ENCODE measurements at regions not wholly inside any gene's neighbourhood (a gene's known extent, or its start where the extent isn't known, plus 50 kb on each side); places are given as distances from the start of the nearest gene placed in this dataset.

GRCh38 chr2:42905341-42906110 is 113.1 kb upstream of the HAAO start:
- peak in 1 of 2 donors; percentile 31 for DNase-seq

GRCh38 chr2:42904576-42904876 is 112.1 kb upstream of the HAAO start:
- Histone ChIP-seq H3K27me3 (ENCODE audit: control insufficient read depth, insufficient read depth, low read length) (no peaks in the 10 kb centered on the region), H3K4me3 (ENCODE audit: low read length) (no peak overlapping the region), H3K36me3 (ENCODE audit: control insufficient read depth, insufficient read depth, low read length) (no peaks in the 10 kb centered on the region), H3K27ac (ENCODE audit: low read length) (no peak overlapping the region), H3K9me3 (ENCODE audit: control insufficient read depth, low read depth, low read length) (no peaks in the 10 kb centered on the region), H3K4me1 (ENCODE audit: control insufficient read depth, insufficient read depth, low read length) (peaks cover 35% of the 10 kb centered on the region)
- WGBS (ENCODE audit: insufficient coverage, low lambda C conversion rate): no CpG with 5 or more reads among the region's 3 CpGs
- no peak for DNase-seq

More at GRCh38 chr2:42905341-42906110, 113.1 kb upstream of the HAAO start:
- H3K9me3 ChIP-seq (ENCODE audit: control insufficient read depth, low read depth, low read length): no peaks in the 10 kb centered on the region
- no peak overlapping the region for H3K4me3 ChIP-seq (ENCODE audit: low read length)
- peak overlapping the region; percentile 64 for H3K27ac ChIP-seq (ENCODE audit: low read length)
- peaks cover 35% of the 10 kb centered on the region for H3K4me1 ChIP-seq (ENCODE audit: control insufficient read depth, insufficient read depth, low read length)
- no peaks in the 10 kb centered on the region for H3K27me3 ChIP-seq (ENCODE audit: control insufficient read depth, insufficient read depth, low read length)
- H3K36me3 ChIP-seq (ENCODE audit: control insufficient read depth, insufficient read depth, low read length): no peaks in the 10 kb centered on the region
- no CpG with 5 or more reads among the region's 25 CpGs for WGBS (ENCODE audit: insufficient coverage, low lambda C conversion rate)

GRCh38 chr2:42903821-42904575 is 111.6 kb upstream of the HAAO start:
- Histone ChIP-seq H3K27me3 (ENCODE audit: control insufficient read depth, insufficient read depth, low read length) (no peaks in the 10 kb centered on the region), H3K9me3 (ENCODE audit: control insufficient read depth, low read depth, low read length) (no peaks in the 10 kb centered on the region), H3K27ac (ENCODE audit: low read length) (no peak overlapping the region), H3K4me1 (ENCODE audit: control insufficient read depth, insufficient read depth, low read length) (peaks cover 34% of the 10 kb centered on the region), H3K4me3 (ENCODE audit: low read length) (no peak overlapping the region), H3K36me3 (ENCODE audit: control insufficient read depth, insufficient read depth, low read length) (no peaks in the 10 kb centered on the region)
- DNase-seq: peak in 1 of 2 donors; percentile 28
- WGBS (ENCODE audit: insufficient coverage, low lambda C conversion rate): no CpG with 5 or more reads among the region's 16 CpGs

- Histone ChIP-seq H3K4me1 (ENCODE audit: control insufficient read depth, insufficient read depth, low read length) (peaks cover 26% of the 10 kb centered on the region), H3K27me3 (ENCODE audit: control insufficient read depth, insufficient read depth, low read length) (no peaks in the 10 kb centered on the region), H3K4me3 (ENCODE audit: low read length) (no peak overlapping the region), H3K9me3 (ENCODE audit: control insufficient read depth, low read depth, low read length) (no peaks in the 10 kb centered on the region), H3K36me3 (ENCODE audit: control insufficient read depth, insufficient read depth, low read length) (no peaks in the 10 kb centered on the region), H3K27ac (ENCODE audit: low read length) (no peak overlapping the region)
- DNase-seq: no peak
- WGBS (ENCODE audit: insufficient coverage, low lambda C conversion rate): no CpG with 5 or more reads among the region's 9 CpGs
Observed at GRCh38 chr2:42902939-42903709, 110.7 kb upstream of the HAAO start.

- Histone ChIP-seq H3K27me3 (ENCODE audit: control insufficient read depth, insufficient read depth, low read length) (no peaks in the 10 kb centered on the region), H3K9me3 (ENCODE audit: control insufficient read depth, low read depth, low read length) (no peaks in the 10 kb centered on the region), H3K4me1 (ENCODE audit: control insufficient read depth, insufficient read depth, low read length) (peaks cover 9% of the 10 kb centered on the region), H3K4me3 (ENCODE audit: low read length) (no peak overlapping the region), H3K27ac (ENCODE audit: low read length) (no peak overlapping the region), H3K36me3 (ENCODE audit: control insufficient read depth, insufficient read depth, low read length) (no peaks in the 10 kb centered on the region)
- no CpG with 5 or more reads among the region's 4 CpGs for WGBS (ENCODE audit: insufficient coverage, low lambda C conversion rate)
- no peak for DNase-seq
Observed at GRCh38 chr2:42901076-42901640, 108.8 kb upstream of the HAAO start.

- no peak for DNase-seq
- 80% methylated on average over 1 of the region's 5 CpGs for WGBS (ENCODE audit: insufficient coverage, low lambda C conversion rate)
- Histone ChIP-seq H3K27ac (ENCODE audit: low read length) (no peak overlapping the region), H3K27me3 (ENCODE audit: control insufficient read depth, insufficient read depth, low read length) (no peaks in the 10 kb centered on the region), H3K9me3 (ENCODE audit: control insufficient read depth, low read depth, low read length) (no peaks in the 10 kb centered on the region), H3K4me1 (ENCODE audit: control insufficient read depth, insufficient read depth, low read length) (peaks cover 5% of the 10 kb centered on the region), H3K36me3 (ENCODE audit: control insufficient read depth, insufficient read depth, low read length) (no peaks in the 10 kb centered on the region), H3K4me3 (ENCODE audit: low read length) (no peak overlapping the region)
Observed at GRCh38 chr2:42900289-42900891, 108.0 kb upstream of the HAAO start.

GRCh38 chr2:42897358-42897757 is 105.0 kb upstream of the HAAO start:
- no peaks in the 10 kb centered on the region for H3K9me3 ChIP-seq (ENCODE audit: control insufficient read depth, low read depth, low read length)
- H3K27ac ChIP-seq (ENCODE audit: low read length): no peak overlapping the region
- DNase-seq: no peak
- H3K4me3 ChIP-seq (ENCODE audit: low read length): no peak overlapping the region
- no peaks in the 10 kb centered on the region for H3K4me1 ChIP-seq (ENCODE audit: control insufficient read depth, insufficient read depth, low read length)
- no peaks in the 10 kb centered on the region for H3K27me3 ChIP-seq (ENCODE audit: control insufficient read depth, insufficient read depth, low read length)
- H3K36me3 ChIP-seq (ENCODE audit: control insufficient read depth, insufficient read depth, low read length): no peaks in the 10 kb centered on the region
- WGBS (ENCODE audit: insufficient coverage, low lambda C conversion rate): no CpG with 5 or more reads among the region's 2 CpGs

- no CpG with 5 or more reads among the region's 5 CpGs for WGBS (ENCODE audit: insufficient coverage, low lambda C conversion rate)
Observed at GRCh38 chr2:42895791-42896135, 103.4 kb upstream of the HAAO start.

GRCh38 chr2:42895134-42895790 is 102.9 kb upstream of the HAAO start:
- H3K4me3 ChIP-seq (ENCODE audit: low read length): no peak overlapping the region
- no peaks in the 10 kb centered on the region for H3K27me3 ChIP-seq (ENCODE audit: control insufficient read depth, insufficient read depth, low read length)
- WGBS (ENCODE audit: insufficient coverage, low lambda C conversion rate): no CpG with 5 or more reads among the region's 6 CpGs
- no peaks in the 10 kb centered on the region for H3K4me1 ChIP-seq (ENCODE audit: control insufficient read depth, insufficient read depth, low read length)
- no peak overlapping the region for H3K27ac ChIP-seq (ENCODE audit: low read length)
- no peaks in the 10 kb centered on the region for H3K36me3 ChIP-seq (ENCODE audit: control insufficient read depth, insufficient read depth, low read length)
- no peaks in the 10 kb centered on the region for H3K9me3 ChIP-seq (ENCODE audit: control insufficient read depth, low read depth, low read length)
- no peak for DNase-seq

More at GRCh38 chr2:42895791-42896135, 103.4 kb upstream of the HAAO start:
- H3K4me1 ChIP-seq (ENCODE audit: control insufficient read depth, insufficient read depth, low read length): no peaks in the 10 kb centered on the region
- H3K36me3 ChIP-seq (ENCODE audit: control insufficient read depth, insufficient read depth, low read length): no peaks in the 10 kb centered on the region
- H3K27ac ChIP-seq (ENCODE audit: low read length): no peak overlapping the region
- H3K4me3 ChIP-seq (ENCODE audit: low read length): no peak overlapping the region
- no peak for DNase-seq
- no peaks in the 10 kb centered on the region for H3K9me3 ChIP-seq (ENCODE audit: control insufficient read depth, low read depth, low read length)
- H3K27me3 ChIP-seq (ENCODE audit: control insufficient read depth, insufficient read depth, low read length): no peaks in the 10 kb centered on the region

All from large intestine (tissue), 3 donors.